GM13976 (cell line): ENCODE measurements at regions not wholly inside any gene's neighbourhood (a gene's known extent, or its start where the extent isn't known, plus 50 kb on each side); places are given as distances from the start of the nearest gene placed in this dataset.

Experiments used
- DNase-seq: peaks from one replicate; pipeline ENCODE4 v3.0.0; 2012; ENCODE audit warnings: low spot score
- CTCF ChIP-seq: IDR thresholded peaks from 2 replicates; pipeline ENCODE4 v1.5.1; 2012; ENCODE audit warnings: borderline replicate concordance, mild to moderate bottlenecking; ENCODE audit not compliant: insufficient read depth; ENCODE audit errors: extremely low read depth, missing control alignments, control extremely low read depth
- in situ Hi-C: fragments of 300-500 bp; cut with MboI; formaldehyde crosslinking; loops from one replicate; pipeline ENCODE4 v1.12.0; 2022; ENCODE audit warnings: low sequenced_read_pairs, mixed read lengths, inconsistent platforms; ENCODE audit not compliant: unreplicated experiment

DNA sequence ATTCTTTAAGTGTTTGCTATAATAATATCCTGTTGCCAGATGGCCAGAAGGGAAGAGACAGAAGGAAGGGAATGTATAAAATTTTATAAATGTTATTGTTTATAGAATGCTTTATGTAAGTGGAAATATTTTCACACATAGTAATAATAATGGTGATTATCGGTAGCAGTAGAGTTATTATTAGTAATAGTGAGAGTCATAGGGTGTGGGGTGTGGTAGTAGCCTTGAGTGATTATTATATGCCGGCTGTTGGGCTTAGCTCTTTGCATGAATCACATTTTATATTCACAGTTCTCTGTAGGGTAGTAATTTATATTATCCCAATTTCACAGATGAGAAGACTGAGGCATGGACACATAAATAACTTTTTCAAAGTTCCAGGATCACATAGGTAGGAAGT is 391.4 kb downstream of the C12orf75 start:
- no peak for TF ChIP-seq CTCF
- in situ Hi-C loops, result loop anchor here (25.0 kb wide), 1 partner anchor 415 kb away; the partner anchor contains the start of gene NUAK1

DNA sequence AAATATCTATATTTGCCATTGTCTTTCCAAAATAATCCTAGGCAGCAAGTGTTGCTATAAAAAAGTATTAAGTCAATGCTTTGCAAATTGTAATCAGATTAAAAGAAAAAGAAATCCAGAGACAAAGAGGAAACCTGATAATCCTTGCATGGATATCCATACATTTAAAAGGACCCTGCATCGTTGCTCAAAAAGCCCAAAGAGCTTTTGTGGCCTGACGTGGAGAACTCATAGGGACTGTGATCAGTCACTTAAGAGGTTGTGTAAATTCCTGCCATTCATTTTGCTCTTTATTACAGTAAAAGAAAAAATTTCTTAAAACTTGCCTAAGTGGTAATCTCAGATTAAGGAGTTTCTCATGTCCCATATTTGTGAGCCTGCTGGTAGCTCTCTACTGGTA is 392.6 kb downstream of the C12orf75 start:
- no peak for DNase-seq
- TF ChIP-seq CTCF, result no peak
- in situ Hi-C loops, result loop anchor here (25.0 kb wide), 1 partner anchor 414 kb away; the partner anchor contains the start of gene NUAK1

More for the DNA sequence above, 391.4 kb downstream of the C12orf75 start:
- DNase-seq, result no peak

GRCh38 chr12:105723494-105723893 is 393.0 kb downstream of the C12orf75 start:
- no peak for DNase-seq
- in situ Hi-C loops, result loop anchor here (25.0 kb wide), 1 partner anchor 414 kb away; the partner anchor contains the start of gene NUAK1
- no peak for TF ChIP-seq CTCF

DNA sequence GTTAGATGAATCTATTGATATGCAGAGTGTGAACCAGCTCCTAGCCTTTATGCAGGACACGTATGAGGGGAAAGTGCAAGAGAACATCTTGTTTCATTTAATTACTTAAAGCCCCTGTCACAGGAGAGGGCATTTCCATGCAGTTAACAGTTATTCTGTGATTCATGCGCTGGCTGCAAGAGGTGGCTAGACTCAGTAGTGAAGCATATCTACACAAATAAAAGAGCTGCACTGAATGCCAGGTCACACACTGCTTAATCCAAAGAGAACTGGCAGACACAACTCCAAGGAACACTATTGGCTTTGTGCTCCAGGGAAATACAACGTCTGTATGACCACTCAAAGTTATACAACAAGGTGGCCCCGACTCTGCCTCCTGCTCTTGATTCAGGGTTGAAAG is 394.1 kb downstream of the C12orf75 start:
- in situ Hi-C loops, result loop anchor here (25.0 kb wide), 1 partner anchor 413 kb away; the partner anchor contains the start of gene NUAK1
- no peak for TF ChIP-seq CTCF
- DNase-seq, result no peak

- in situ Hi-C loops, result no loop called here
- DNase-seq, result no peak
Measured at GRCh38 chr12:105725054-105725453, 394.6 kb downstream of the C12orf75 start.

DNA sequence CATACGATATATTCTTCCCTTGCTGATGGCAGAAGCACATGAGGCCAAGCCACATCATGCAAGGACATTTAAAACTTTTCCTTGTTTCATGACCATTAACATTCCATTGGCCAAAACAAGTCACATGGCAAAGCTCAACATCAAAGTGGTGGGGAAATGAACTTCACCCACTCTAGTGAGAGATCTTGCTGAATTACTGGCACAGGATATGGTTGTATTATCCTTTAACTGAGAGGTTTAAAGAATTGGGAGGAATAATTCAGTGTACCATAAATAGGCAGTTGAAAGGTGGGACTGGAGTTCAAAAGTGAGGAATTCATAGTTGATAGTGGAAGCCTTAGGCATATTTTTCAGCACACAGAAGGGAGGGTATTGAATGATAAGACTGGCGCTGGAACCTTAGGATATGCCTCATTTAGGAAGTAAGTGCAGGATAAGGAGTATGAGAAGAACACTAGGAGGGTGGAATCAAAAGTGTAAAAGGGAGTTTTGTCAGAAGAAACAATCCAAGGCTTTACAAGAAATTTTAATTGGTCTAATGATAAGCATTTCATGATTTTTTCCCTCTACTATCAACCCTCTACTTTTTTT is 398.8 kb downstream of the C12orf75 start:
- no peak for DNase-seq
- TF ChIP-seq CTCF, result no peak
- in situ Hi-C loops, result no loop called here

More at GRCh38 chr12:105725054-105725453, 394.6 kb downstream of the C12orf75 start:
- no peak for TF ChIP-seq CTCF
